ENCODE measurements at regions not wholly inside any gene's neighbourhood (a gene's known extent, or its start where the extent isn't known, plus 50 kb on each side); places are given as distances from the start of the nearest gene placed in this dataset.

DNA sequence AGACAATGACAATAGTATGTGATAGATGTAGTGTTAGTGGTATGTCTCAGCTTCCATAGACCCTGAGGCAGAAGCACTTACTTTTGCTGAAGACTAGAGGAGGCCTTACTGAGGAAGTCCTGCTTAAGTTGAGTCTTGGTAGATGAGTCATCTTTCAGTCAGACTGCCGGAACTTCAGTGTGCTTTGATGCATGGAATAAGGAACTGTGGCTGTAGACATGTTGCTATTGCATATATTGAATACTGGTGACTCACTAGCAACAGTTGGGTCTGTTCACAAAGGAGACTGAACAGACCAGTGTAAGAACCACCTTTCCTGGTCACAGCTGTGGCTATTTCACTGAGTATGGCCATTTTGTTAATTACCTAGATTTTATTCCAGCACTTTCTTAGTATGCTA lies 1000.6 kb downstream of the OLFM4 start:
- TF ChIP-seq, protein P1, sequence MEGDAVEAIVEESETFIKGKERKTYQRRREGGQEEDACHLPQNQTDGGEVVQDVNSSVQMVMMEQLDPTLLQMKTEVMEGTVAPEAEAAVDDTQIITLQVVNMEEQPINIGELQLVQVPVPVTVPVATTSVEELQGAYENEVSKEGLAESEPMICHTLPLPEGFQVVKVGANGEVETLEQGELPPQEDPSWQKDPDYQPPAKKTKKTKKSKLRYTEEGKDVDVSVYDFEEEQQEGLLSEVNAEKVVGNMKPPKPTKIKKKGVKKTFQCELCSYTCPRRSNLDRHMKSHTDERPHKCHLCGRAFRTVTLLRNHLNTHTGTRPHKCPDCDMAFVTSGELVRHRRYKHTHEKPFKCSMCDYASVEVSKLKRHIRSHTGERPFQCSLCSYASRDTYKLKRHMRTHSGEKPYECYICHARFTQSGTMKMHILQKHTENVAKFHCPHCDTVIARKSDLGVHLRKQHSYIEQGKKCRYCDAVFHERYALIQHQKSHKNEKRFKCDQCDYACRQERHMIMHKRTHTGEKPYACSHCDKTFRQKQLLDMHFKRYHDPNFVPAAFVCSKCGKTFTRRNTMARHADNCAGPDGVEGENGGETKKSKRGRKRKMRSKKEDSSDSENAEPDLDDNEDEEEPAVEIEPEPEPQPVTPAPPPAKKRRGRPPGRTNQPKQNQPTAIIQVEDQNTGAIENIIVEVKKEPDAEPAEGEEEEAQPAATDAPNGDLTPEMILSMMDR (IDR thresholded peaks at IDR 0.05) = no peak
- TF ChIP-seq EP300 (IDR thresholded peaks at IDR 0.05) (no peak), POLR2A (IDR thresholded peaks at IDR 0.05) (no peak)

All from tibial nerve (tissue), 4 donors.